Neural cell (in vitro differentiated cells): ENCODE measurements at regions not wholly inside any gene's neighbourhood (a gene's known extent, or its start where the extent isn't known, plus 50 kb on each side); places are given as distances from the start of the nearest gene placed in this dataset.

Source experiments
- EP300 ChIP-seq: fragments of 450-650 bp; conservative IDR thresholded peaks from 2 replicates; pipeline ENCODE4 v1.6.1; 2014; ENCODE audit warnings: antibody characterized with exemption, mild to moderate bottlenecking, moderate library complexity; ENCODE audit not compliant: poor library complexity, severe bottlenecking
- POLR2AphosphoS5 ChIP-seq: IDR thresholded peaks from 2 replicates; pipeline ENCODE4 v1.6.1; 2012
- SMC3 ChIP-seq: fragments of 450-650 bp; conservative IDR thresholded peaks from 2 replicates; pipeline ENCODE4 v1.6.1; 2014; ENCODE audit warnings: antibody characterized with exemption, mild to moderate bottlenecking, moderate library complexity; ENCODE audit not compliant: poor library complexity
- TF ChIP-seq, protein P1 (sequence below): IDR thresholded peaks from 2 replicates; pipeline ENCODE4 v1.6.1; 2012; ENCODE audit warnings: borderline replicate concordance

DNA sequence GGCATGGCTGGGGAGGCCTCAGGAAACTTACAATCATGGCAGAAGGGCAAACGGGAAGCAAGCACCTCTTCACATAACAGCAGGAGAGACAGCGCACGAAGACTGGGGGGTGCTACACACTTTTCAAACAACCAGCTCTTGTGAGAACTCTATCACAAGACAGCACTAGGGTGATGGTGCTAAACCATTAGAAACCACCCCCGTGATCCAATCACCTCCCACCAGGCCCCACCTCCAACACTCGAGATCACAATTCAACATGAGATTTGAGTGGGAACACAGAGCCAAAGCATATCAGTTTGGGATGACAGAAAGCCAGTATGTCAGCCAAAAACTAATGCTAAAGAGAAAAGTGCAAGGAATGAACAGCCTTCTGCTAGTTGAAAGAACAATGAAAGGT is 309.8 kb upstream of the CCDC54 start:
- TF ChIP-seq EP300 (no peak), POLR2AphosphoS5 (no peak), SMC3 (no peak)
- TF ChIP-seq, protein P1, sequence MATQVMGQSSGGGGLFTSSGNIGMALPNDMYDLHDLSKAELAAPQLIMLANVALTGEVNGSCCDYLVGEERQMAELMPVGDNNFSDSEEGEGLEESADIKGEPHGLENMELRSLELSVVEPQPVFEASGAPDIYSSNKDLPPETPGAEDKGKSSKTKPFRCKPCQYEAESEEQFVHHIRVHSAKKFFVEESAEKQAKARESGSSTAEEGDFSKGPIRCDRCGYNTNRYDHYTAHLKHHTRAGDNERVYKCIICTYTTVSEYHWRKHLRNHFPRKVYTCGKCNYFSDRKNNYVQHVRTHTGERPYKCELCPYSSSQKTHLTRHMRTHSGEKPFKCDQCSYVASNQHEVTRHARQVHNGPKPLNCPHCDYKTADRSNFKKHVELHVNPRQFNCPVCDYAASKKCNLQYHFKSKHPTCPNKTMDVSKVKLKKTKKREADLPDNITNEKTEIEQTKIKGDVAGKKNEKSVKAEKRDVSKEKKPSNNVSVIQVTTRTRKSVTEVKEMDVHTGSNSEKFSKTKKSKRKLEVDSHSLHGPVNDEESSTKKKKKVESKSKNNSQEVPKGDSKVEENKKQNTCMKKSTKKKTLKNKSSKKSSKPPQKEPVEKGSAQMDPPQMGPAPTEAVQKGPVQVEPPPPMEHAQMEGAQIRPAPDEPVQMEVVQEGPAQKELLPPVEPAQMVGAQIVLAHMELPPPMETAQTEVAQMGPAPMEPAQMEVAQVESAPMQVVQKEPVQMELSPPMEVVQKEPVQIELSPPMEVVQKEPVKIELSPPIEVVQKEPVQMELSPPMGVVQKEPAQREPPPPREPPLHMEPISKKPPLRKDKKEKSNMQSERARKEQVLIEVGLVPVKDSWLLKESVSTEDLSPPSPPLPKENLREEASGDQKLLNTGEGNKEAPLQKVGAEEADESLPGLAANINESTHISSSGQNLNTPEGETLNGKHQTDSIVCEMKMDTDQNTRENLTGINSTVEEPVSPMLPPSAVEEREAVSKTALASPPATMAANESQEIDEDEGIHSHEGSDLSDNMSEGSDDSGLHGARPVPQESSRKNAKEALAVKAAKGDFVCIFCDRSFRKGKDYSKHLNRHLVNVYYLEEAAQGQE: no peak
